Smooth muscle cell (in vitro differentiated cells): ENCODE measurements at regions not wholly inside any gene's neighbourhood (a gene's known extent, or its start where the extent isn't known, plus 50 kb on each side); places are given as distances from the start of the nearest gene placed in this dataset.

Source experiments
- DNase-seq: peaks from one replicate; lab custom pipeline; 2025; ENCODE audit not compliant: unreplicated experiment; lab: John Stamatoyannopoulos, UW
- H2AFZ ChIP-seq: fragments of 200-600 bp; sonication (generic); 2 replicates; pipeline ENCODE4 v1.6.0; 2016; ENCODE audit warnings: antibody characterized with exemption, low read depth, mild to moderate bottlenecking
- H3F3A ChIP-seq: fragments of 200-600 bp; sonication (generic); 2 replicates; pipeline ENCODE4 v1.6.0; 2017; ENCODE audit warnings: antibody characterized with exemption, low read depth
- H3K27ac ChIP-seq: fragments of 200-600 bp; sonication (generic); 2 replicates; pipeline ENCODE4 v1.5.1; 2016; ENCODE audit warnings: low read depth, mild to moderate bottlenecking
- H3K27me3 ChIP-seq: fragments of 200-600 bp; sonication (generic); 2 replicates; pipeline ENCODE4 v1.6.1; 2016; ENCODE audit warnings: low read depth, mild to moderate bottlenecking
- H3K36me3 ChIP-seq: fragments of 200-600 bp; sonication (generic); 2 replicates; pipeline ENCODE4 v1.5.1; 2016; ENCODE audit warnings: low read depth
- H3K4me1 ChIP-seq: fragments of 200-600 bp; sonication (generic); 2 replicates; pipeline ENCODE4 v1.5.1; 2016; ENCODE audit warnings: low read depth
- H3K4me2 ChIP-seq: fragments of 200-600 bp; sonication (generic); 2 replicates; pipeline ENCODE4 v1.6.0; 2016; ENCODE audit warnings: mild to moderate bottlenecking
- H3K4me3 ChIP-seq: fragments of 200-600 bp; sonication (generic); 2 replicates; pipeline ENCODE4 v1.5.1; 2016; ENCODE audit warnings: mild to moderate bottlenecking
- H3K79me2 ChIP-seq: fragments of 200-600 bp; sonication (generic); 2 replicates; pipeline ENCODE4 v1.6.0; 2016; ENCODE audit warnings: low read depth, mild to moderate bottlenecking
- H3K9ac ChIP-seq: fragments of 200-600 bp; sonication (generic); 2 replicates; pipeline ENCODE4 v1.6.0; 2016; ENCODE audit warnings: low read depth
- H3K9me3 ChIP-seq: fragments of 200-600 bp; sonication (generic); replicated peaks from 2 replicates; pipeline ENCODE4 v1.5.1; 2016; ENCODE audit warnings: low read depth
- H4K20me1 ChIP-seq: fragments of 200-600 bp; sonication (generic); 2 replicates; pipeline ENCODE4 v1.6.0; 2016; ENCODE audit warnings: low read depth
- CTCF ChIP-seq: fragments of 200-600 bp; sonication (generic); IDR thresholded peaks from 2 replicates; pipeline ENCODE4 v1.5.1; 2017; ENCODE audit warnings: borderline replicate concordance, mild to moderate bottlenecking, antibody characterized with exemption; ENCODE audit not compliant: insufficient read depth, poor library complexity, severe bottlenecking
- WGBS: methylation state at CpG from one replicate; pipeline ENCODE4 v1.1.7; 2016; ENCODE audit warnings: low lambda C conversion rate; 5-methylcytosine and 5-hydroxymethylcytosine counted together

- H3K79me2 ChIP-seq, result no peaks in the 10 kb centered on the region
- no peak for DNase-seq
- no peak overlapping the region for H3K4me3 ChIP-seq
- no peaks in the 10 kb centered on the region for H3K4me1 ChIP-seq
- no peak overlapping the region for H2AFZ ChIP-seq
- no peak overlapping the region for H3K9ac ChIP-seq
- TF ChIP-seq CTCF, result no peak
- H3K36me3 ChIP-seq, result no peaks in the 10 kb centered on the region
- no peaks in the 10 kb centered on the region for H3K9me3 ChIP-seq
- 88% methylated on average over 1 of the region's 1 CpG for WGBS
- H3K4me2 ChIP-seq, result no peak overlapping the region
- no peaks in the 10 kb centered on the region for H3K27me3 ChIP-seq
- H3F3A ChIP-seq, result no peaks in the 10 kb centered on the region
- no peaks in the 10 kb centered on the region for H4K20me1 ChIP-seq
- no peak overlapping the region for H3K27ac ChIP-seq
Measured at GRCh38 chr13:63882052-63882451, 2466.4 kb upstream of the PCDH20 start.

DNA sequence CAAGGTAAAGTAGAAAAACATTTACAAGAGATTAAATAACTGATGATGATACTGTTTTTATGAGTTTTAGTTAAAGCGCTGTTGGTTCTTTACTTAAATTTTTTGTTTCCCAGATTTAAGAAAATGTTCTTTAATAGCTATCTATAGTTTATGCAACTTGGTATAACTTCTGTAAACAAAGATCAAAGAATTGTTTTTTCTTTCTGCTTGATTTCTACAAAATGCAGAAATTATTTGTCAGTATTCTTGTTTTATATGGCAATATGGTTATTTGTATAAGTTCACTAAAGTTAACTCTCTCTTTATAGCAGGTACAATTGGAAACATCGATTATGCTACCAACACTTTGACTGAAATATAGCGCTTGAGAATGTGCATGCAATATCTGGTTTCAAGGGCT lies 2465.1 kb upstream of the PCDH20 start:
- DNase-seq, result no peak
- Histone ChIP-seq H3K9ac (no peak overlapping the region), H3K9me3 (no peaks in the 10 kb centered on the region), H4K20me1 (no peaks in the 10 kb centered on the region), H3K27ac (no peak overlapping the region), H2AFZ (no peak overlapping the region), H3K36me3 (no peaks in the 10 kb centered on the region), H3K4me1 (no peaks in the 10 kb centered on the region), H3F3A (no peaks in the 10 kb centered on the region), H3K4me3 (no peak overlapping the region), H3K79me2 (no peaks in the 10 kb centered on the region), H3K27me3 (no peaks in the 10 kb centered on the region), H3K4me2 (no peak overlapping the region)
- WGBS, result 65% methylated on average over 3 of the region's 3 CpGs
- TF ChIP-seq CTCF, result no peak

DNA sequence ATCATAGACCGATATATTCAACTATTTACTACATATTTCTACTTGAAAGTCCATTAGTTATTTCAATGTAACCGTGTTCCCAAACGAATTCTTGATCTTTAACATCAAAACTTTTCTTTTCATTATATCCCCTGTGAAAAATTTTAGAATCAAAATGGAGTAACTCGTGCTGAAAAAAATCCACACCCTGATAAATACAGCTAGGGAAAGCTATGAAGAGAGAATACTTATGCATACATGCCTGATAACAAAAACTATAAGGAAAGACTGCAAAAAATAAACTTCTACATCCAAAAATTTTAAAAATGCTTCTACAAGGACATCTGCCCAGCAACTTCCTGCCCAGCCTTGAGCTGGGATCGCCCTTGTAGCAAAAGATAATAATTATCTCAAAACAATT lies 2458.3 kb upstream of the PCDH20 start:
- H3F3A ChIP-seq, result no peaks in the 10 kb centered on the region
- no peak overlapping the region for H3K4me3 ChIP-seq
- TF ChIP-seq CTCF, result no peak
- H3K4me2 ChIP-seq, result no peak overlapping the region
- H3K36me3 ChIP-seq, result no peaks in the 10 kb centered on the region
- WGBS, result 90% methylated on average over 5 of the region's 5 CpGs
- no peaks in the 10 kb centered on the region for H3K79me2 ChIP-seq
- H4K20me1 ChIP-seq, result no peaks in the 10 kb centered on the region
- no peak overlapping the region for H3K9ac ChIP-seq
- DNase-seq, result no peak
- no peaks in the 10 kb centered on the region for H3K9me3 ChIP-seq
- H2AFZ ChIP-seq, result no peak overlapping the region
- no peaks in the 10 kb centered on the region for H3K27me3 ChIP-seq
- no peaks in the 10 kb centered on the region for H3K4me1 ChIP-seq
- H3K27ac ChIP-seq, result no peak overlapping the region

DNA sequence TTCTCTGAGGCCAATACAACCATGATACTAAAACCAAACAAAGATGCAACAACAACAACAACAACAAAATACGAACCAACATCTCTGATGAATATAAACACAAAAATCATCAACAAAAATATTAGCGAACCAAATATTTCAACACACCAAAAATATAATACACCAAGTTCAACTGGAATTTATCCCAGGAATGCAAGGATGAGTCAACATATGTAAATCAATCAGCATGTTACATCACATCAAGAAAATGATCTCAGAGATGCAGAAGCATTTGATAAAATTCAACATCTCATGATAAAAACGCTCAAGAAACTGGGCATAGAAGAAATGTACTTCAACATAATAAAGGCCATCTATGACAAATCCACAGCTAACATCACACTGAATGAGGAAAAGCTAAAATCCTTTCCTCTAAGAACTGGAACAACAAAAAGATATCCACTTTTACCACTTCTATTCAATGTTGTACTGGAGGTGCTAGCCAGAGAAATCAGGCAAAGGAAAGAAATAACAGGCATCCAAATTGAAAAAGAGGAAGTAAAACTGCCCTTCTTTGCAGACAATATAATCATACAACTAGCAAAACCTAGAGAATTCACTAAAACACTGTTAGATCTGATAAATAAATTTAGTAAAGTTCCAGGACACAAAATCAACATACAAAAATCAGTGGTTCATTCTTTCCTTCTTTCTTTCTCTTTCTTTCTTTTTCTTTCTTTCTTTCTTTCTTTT lies 2448.7 kb upstream of the PCDH20 start:
- no peaks in the 10 kb centered on the region for H3K9me3 ChIP-seq
- no peaks in the 10 kb centered on the region for H3F3A ChIP-seq
- no peak overlapping the region for H3K4me3 ChIP-seq
- no peak overlapping the region for H3K27ac ChIP-seq
- no peaks in the 10 kb centered on the region for H4K20me1 ChIP-seq
- no peaks in the 10 kb centered on the region for H3K36me3 ChIP-seq
- H3K9ac ChIP-seq, result no peak overlapping the region
- H3K79me2 ChIP-seq, result no peaks in the 10 kb centered on the region
- TF ChIP-seq CTCF, result no peak
- no peaks in the 10 kb centered on the region for H3K27me3 ChIP-seq
- 89% methylated on average over 3 of the region's 3 CpGs for WGBS
- no peak overlapping the region for H3K4me2 ChIP-seq
- H3K4me1 ChIP-seq, result no peaks in the 10 kb centered on the region
- no peak overlapping the region for H2AFZ ChIP-seq
- DNase-seq, result no peak
